ENCODE measurements at regions not wholly inside any gene's neighbourhood (a gene's known extent, or its start where the extent isn't known, plus 50 kb on each side); places are given as distances from the start of the nearest gene placed in this dataset.

DNA sequence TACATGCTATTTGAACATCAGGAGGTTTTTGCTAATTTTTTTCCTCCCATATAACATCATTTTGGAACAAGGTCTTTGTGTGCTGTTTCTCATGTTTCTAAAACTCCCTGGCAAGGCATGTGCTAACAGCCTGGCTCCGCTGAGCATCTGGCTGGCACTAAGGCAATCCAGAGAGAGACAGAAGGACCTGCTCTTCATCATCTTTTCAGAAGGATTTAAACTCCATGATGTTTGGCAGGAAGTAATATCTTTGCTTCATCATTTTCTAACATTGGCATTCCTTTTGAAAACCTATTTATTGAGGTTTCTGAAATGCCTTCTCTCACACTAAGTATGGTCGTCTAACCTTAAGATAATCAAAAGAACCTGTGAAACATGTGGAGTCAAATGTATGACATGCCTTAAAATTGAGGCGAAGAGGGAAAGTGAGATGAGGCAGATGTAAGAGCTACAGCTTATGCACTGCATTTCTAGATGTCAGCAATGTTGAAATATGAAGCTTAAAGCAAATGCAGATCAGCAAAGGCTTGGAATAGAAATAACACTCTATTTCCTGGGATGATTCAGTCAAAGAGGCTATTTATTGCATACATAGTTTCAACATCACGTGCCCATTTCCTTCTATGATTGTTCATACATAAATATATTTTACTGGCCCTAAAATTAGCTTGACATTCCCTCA, 592.0 kb downstream of the ZNF385D start:
- TF ChIP-seq, protein P1, sequence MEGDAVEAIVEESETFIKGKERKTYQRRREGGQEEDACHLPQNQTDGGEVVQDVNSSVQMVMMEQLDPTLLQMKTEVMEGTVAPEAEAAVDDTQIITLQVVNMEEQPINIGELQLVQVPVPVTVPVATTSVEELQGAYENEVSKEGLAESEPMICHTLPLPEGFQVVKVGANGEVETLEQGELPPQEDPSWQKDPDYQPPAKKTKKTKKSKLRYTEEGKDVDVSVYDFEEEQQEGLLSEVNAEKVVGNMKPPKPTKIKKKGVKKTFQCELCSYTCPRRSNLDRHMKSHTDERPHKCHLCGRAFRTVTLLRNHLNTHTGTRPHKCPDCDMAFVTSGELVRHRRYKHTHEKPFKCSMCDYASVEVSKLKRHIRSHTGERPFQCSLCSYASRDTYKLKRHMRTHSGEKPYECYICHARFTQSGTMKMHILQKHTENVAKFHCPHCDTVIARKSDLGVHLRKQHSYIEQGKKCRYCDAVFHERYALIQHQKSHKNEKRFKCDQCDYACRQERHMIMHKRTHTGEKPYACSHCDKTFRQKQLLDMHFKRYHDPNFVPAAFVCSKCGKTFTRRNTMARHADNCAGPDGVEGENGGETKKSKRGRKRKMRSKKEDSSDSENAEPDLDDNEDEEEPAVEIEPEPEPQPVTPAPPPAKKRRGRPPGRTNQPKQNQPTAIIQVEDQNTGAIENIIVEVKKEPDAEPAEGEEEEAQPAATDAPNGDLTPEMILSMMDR (conservative IDR thresholded peaks at IDR 0.05), result no peak
- no peak for TF ChIP-seq ZFX (IDR thresholded peaks at IDR 0.05)

Measured in C4-2B (cell line).